Hippocampal formation (tissue), 2 donors: ENCODE measurements at regions not wholly inside any gene's neighbourhood (a gene's known extent, or its start where the extent isn't known, plus 50 kb on each side); places are given as distances from the start of the nearest gene placed in this dataset.
A peak's percentile ranks its signal among the peaks of the same experiment; 100 is the strongest.

Source experiments
- DNase-seq, 2 donors: peaks; one replicate each; lab custom pipeline; 2025; lab: John Stamatoyannopoulos, UW

GRCh38 chr5:74288448-74289108 is 351.9 kb downstream of the ENC1 start:
- no peak for DNase-seq

GRCh38 chr5:74288038-74288437 is 352.5 kb downstream of the ENC1 start:
- DNase-seq: no peak

- DNase-seq: no peak
Observed at GRCh38 chr5:74286734-74287695, 353.5 kb downstream of the ENC1 start.

- peak in 1 of 2 donors; percentile 17 for DNase-seq
Observed at GRCh38 chr5:74285675-74286280, 354.8 kb downstream of the ENC1 start.

GRCh38 chr5:74282490-74282889 is 358.0 kb downstream of the ENC1 start:
- DNase-seq: no peak

- no peak for DNase-seq
Observed at GRCh38 chr5:74281166-74281565, 359.4 kb downstream of the ENC1 start.

- DNase-seq: no peak
Observed at GRCh38 chr5:74280306-74280705, 360.2 kb downstream of the ENC1 start.

- no peak for DNase-seq
Observed at GRCh38 chr5:74279244-74279643, 361.3 kb downstream of the ENC1 start.

GRCh38 chr5:74277418-74277817 is 363.1 kb downstream of the ENC1 start:
- no peak for DNase-seq

- no peak for DNase-seq
Observed at GRCh38 chr5:74275171-74275992, 365.1 kb downstream of the ENC1 start.

GRCh38 chr5:74274326-74274725 is 366.2 kb downstream of the ENC1 start:
- DNase-seq: no peak

- DNase-seq: no peak
Observed at GRCh38 chr5:74272831-74273451, 367.6 kb downstream of the ENC1 start.

- DNase-seq: no peak
Observed at GRCh38 chr5:74272024-74272775, 368.3 kb downstream of the ENC1 start.

- no peak for DNase-seq
Observed at GRCh38 chr5:74268297-74268696, 372.2 kb downstream of the ENC1 start.

GRCh38 chr5:74266836-74267235 is 373.7 kb downstream of the ENC1 start:
- DNase-seq: no peak

- no peak for DNase-seq
Observed at GRCh38 chr5:74266132-74266531, 374.4 kb downstream of the ENC1 start.

- no peak for DNase-seq
Observed at GRCh38 chr5:74262544-74263207, 377.9 kb downstream of the ENC1 start.

GRCh38 chr5:74261866-74262265 is 378.7 kb downstream of the ENC1 start:
- DNase-seq: no peak

GRCh38 chr5:74261421-74261820 is 379.1 kb downstream of the ENC1 start:
- DNase-seq: no peak

- no peak for DNase-seq
Observed at GRCh38 chr5:74259572-74259971, 381.0 kb downstream of the ENC1 start.
